ENCODE measurements at regions not wholly inside any gene's neighbourhood (a gene's known extent, or its start where the extent isn't known, plus 50 kb on each side); places are given as distances from the start of the nearest gene placed in this dataset.

GRCh38 chr1:87194271-87194774 lies 134.4 kb upstream of the LMO4 start:
- Histone ChIP-seq H3K27ac (no peak overlapping the region), H3K27me3 (no peaks in the 10 kb centered on the region), H3K4me3 (replicated peaks in 1 of 3) (no peak overlapping the region), H3K9me3 (no peaks in the 10 kb centered on the region), H3K4me1 (no peaks in the 10 kb centered on the region), H3K36me3 (no peaks in the 10 kb centered on the region)
- 98% methylated on average over 1 of the region's 1 CpG for WGBS, 2 donors
- DNase-seq: no peak
- no peak for TF ChIP-seq POLR2A (IDR thresholded peaks at IDR 0.05)
- no peak for TF ChIP-seq CTCF (IDR thresholded peaks at IDR 0.05)
- intact Hi-C loops (cut with DNase I): no loop called here

- H3K4me3 ChIP-seq (replicated peaks in 1 of 3): no peak overlapping the region
- no peak overlapping the region for H3K27ac ChIP-seq
- H3K9me3 ChIP-seq: no peaks in the 10 kb centered on the region
- no peaks in the 10 kb centered on the region for H3K4me1 ChIP-seq
- H3K36me3 ChIP-seq: no peaks in the 10 kb centered on the region
- intact Hi-C loops (cut with DNase I): no loop called here
- H3K27me3 ChIP-seq: no peaks in the 10 kb centered on the region
- no peak for TF ChIP-seq POLR2A (IDR thresholded peaks at IDR 0.05)
- TF ChIP-seq CTCF (IDR thresholded peaks at IDR 0.05): no peak
- DNase-seq: no peak
These were observed 133.8 kb upstream of the LMO4 start for GRCh38 chr1:87194856-87195255.

- TF ChIP-seq CTCF (IDR thresholded peaks at IDR 0.05): no peak
- TF ChIP-seq POLR2A (IDR thresholded peaks at IDR 0.05): no peak
- H3K4me3 ChIP-seq (replicated peaks in 1 of 3): no peak overlapping the region
- WGBS, 2 donors: 75 to 79% methylated on average over 7 of the region's 7 CpGs
These were observed 132.4 kb upstream of the LMO4 start for GRCh38 chr1:87196110-87196827.

GRCh38 chr1:87197156-87197555 lies 131.5 kb upstream of the LMO4 start:
- Histone ChIP-seq H3K36me3 (no peaks in the 10 kb centered on the region), H3K4me1 (no peaks in the 10 kb centered on the region), H3K27me3 (no peaks in the 10 kb centered on the region), H3K27ac (no peak overlapping the region), H3K4me3 (replicated peaks in 1 of 3) (no peak overlapping the region), H3K9me3 (no peaks in the 10 kb centered on the region)
- 47 to 85% methylated on average over 2 of the region's 2 CpGs for WGBS, 2 donors
- no peak for DNase-seq
- intact Hi-C loops (cut with DNase I): no loop called here
- no peak for TF ChIP-seq CTCF (IDR thresholded peaks at IDR 0.05)
- TF ChIP-seq POLR2A (IDR thresholded peaks at IDR 0.05): no peak

More at GRCh38 chr1:87196110-87196827, 132.4 kb upstream of the LMO4 start:
- DNase-seq: no peak
- H3K9me3 ChIP-seq: no peaks in the 10 kb centered on the region
- H3K27ac ChIP-seq: no peak overlapping the region
- H3K36me3 ChIP-seq: no peaks in the 10 kb centered on the region
- intact Hi-C loops (cut with DNase I): no loop called here
- H3K27me3 ChIP-seq: no peaks in the 10 kb centered on the region
- H3K4me1 ChIP-seq: no peaks in the 10 kb centered on the region

DNA sequence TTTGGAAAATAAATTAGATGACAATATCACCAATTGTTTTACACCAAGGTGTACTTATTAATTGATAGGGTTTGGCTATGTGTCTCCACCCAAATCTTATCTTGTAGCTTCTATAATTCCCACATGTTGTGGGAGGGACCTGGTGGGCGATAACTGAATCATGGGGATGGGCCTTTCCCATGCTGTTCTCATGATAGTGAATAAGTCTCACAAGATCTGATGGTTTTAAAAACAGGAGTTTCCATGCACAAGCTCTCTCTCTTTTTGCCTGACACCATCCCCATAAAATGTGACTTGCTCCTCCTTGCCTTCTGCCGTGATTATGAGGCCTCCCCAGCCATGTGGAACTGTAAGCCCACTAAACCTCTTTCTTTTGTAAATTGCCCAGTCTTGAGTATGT lies 131.0 kb upstream of the LMO4 start:
- Histone ChIP-seq H3K36me3 (no peaks in the 10 kb centered on the region), H3K4me3 (replicated peaks in 1 of 3) (no peak overlapping the region), H3K9me3 (no peaks in the 10 kb centered on the region), H3K27ac (no peak overlapping the region), H3K27me3 (no peaks in the 10 kb centered on the region), H3K4me1 (no peaks in the 10 kb centered on the region)
- 81 to 88% methylated on average over 2 of the region's 2 CpGs for WGBS, 2 donors
- no peak for TF ChIP-seq CTCF (IDR thresholded peaks at IDR 0.05)
- intact Hi-C loops (cut with DNase I): no loop called here
- DNase-seq: no peak

Data from thyroid gland (tissue), 4 donors.